Thyroid gland (tissue), 4 donors: ENCODE measurements at regions not wholly inside any gene's neighbourhood (a gene's known extent, or its start where the extent isn't known, plus 50 kb on each side); places are given as distances from the start of the nearest gene placed in this dataset.

Source experiments
- DNase-seq, 2 donors: peaks; one replicate each; pipeline ENCODE4 v3.0.0-alpha.2; 2019
- H3K27ac ChIP-seq, 3 donors: fragments of 200-600 bp; sonication (generic); 1 replicate in 2 of 3; 2 replicates in 1 of 3; pipeline ENCODE4 v1.5.1; 2016 to 2019; ENCODE audit warnings: mild to moderate bottlenecking in 1 of 3, moderate library complexity in 1 of 3
- H3K27me3 ChIP-seq: fragments of 200-600 bp; sonication (generic); one replicate; pipeline ENCODE4 v1.5.1; 2019
- H3K36me3 ChIP-seq, 2 donors: fragments of 200-600 bp; sonication (generic); one replicate each; pipeline ENCODE4 v1.5.1; 2016 to 2019
- H3K4me1 ChIP-seq, 2 donors: fragments of 200-600 bp; sonication (generic); one replicate each; pipeline ENCODE4 v1.5.1; 2017 to 2019
- H3K4me3 ChIP-seq, 3 donors: fragments of 200-600 bp; sonication (generic); replicated peaks in 1 of 3; 1 replicate in 2 of 3; 2 replicates in 1 of 3; pipeline ENCODE4 v1.5.1; 2016; ENCODE audit warnings: mild to moderate bottlenecking in 1 of 3
- H3K9me3 ChIP-seq: fragments of 200-600 bp; sonication (generic); one replicate; pipeline ENCODE4 v1.5.1; 2017
- POLR2A ChIP-seq, 2 donors: fragments of 450-650 bp; IDR thresholded peaks; one replicate each; pipeline ENCODE4 v1.6.1; 2017; ENCODE audit warnings: antibody characterized with exemption in 2 of 2, mild to moderate bottlenecking in 2 of 2, moderate library complexity in 1 of 2
- WGBS, 2 donors: methylation state at CpG; one replicate each; pipeline ENCODE4 v1.1.5; 2017; 5-methylcytosine and 5-hydroxymethylcytosine counted together
- intact Hi-C: fragments of 100-400 bp; cut with DNase I; formaldehyde crosslinking; loops from one replicate; pipeline ENCODE4 v1.15.1; 2023
- TF ChIP-seq, protein P1 (sequence below), 6 experiments: fragments of 200-600 bp in 3 of 6; fragments of 450-650 bp in 3 of 6; sonication (generic) in 3 of 6; IDR thresholded peaks; one replicate each; pipeline ENCODE4 v1.5.1; 2016 to 2019; ENCODE audit warnings: antibody characterized with exemption in 6 of 6, mild to moderate bottlenecking in 2 of 6, inconsistent platforms in 1 of 6, moderate library complexity in 1 of 6

- intact Hi-C loops: no loop called here
- Histone ChIP-seq H3K36me3 (no peaks in the 10 kb centered on the region), H3K9me3 (no peaks in the 10 kb centered on the region), H3K4me1 (no peaks in the 10 kb centered on the region), H3K4me3 (no peak overlapping the region), H3K27ac (no peak overlapping the region), H3K27me3 (no peaks in the 10 kb centered on the region)
- no peak for DNase-seq
- WGBS, 2 donors: 91 to 98% methylated on average over 4 to 5 of the region's 5 CpGs
- TF ChIP-seq POLR2A (IDR thresholded peaks at IDR 0.05): no peak
- TF ChIP-seq, protein P1, sequence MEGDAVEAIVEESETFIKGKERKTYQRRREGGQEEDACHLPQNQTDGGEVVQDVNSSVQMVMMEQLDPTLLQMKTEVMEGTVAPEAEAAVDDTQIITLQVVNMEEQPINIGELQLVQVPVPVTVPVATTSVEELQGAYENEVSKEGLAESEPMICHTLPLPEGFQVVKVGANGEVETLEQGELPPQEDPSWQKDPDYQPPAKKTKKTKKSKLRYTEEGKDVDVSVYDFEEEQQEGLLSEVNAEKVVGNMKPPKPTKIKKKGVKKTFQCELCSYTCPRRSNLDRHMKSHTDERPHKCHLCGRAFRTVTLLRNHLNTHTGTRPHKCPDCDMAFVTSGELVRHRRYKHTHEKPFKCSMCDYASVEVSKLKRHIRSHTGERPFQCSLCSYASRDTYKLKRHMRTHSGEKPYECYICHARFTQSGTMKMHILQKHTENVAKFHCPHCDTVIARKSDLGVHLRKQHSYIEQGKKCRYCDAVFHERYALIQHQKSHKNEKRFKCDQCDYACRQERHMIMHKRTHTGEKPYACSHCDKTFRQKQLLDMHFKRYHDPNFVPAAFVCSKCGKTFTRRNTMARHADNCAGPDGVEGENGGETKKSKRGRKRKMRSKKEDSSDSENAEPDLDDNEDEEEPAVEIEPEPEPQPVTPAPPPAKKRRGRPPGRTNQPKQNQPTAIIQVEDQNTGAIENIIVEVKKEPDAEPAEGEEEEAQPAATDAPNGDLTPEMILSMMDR (IDR thresholded peaks at IDR 0.05): no peak
Measured at GRCh38 chr7:10557375-10557774, 416.3 kb upstream of the PHF14 start.

DNA sequence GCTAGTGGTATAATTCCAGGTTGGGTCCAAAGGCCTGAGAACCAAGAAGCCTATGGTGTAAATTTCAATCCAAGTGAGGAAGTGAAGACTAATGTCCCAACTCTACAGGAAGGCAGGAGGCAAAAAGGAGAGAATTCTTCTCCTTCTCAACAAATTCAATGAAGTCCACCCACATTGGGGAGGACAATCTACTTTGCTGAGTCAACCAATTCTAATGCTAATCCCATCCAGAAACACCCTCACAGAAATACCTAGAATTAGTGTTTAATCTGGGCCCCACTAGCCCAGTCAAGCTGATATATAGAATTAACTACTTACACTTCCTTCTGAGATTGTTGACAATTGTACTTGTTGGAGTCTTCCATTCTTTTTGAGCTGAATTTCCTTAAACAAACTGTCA is 413.2 kb upstream of the PHF14 start:
- H3K27ac ChIP-seq: no peak overlapping the region
- no peaks in the 10 kb centered on the region for H3K27me3 ChIP-seq
- no peaks in the 10 kb centered on the region for H3K9me3 ChIP-seq
- no peaks in the 10 kb centered on the region for H3K4me1 ChIP-seq
- H3K36me3 ChIP-seq: no peaks in the 10 kb centered on the region
- DNase-seq: no peak
- TF ChIP-seq, protein P1 (IDR thresholded peaks at IDR 0.05): no peak
- no peak for TF ChIP-seq POLR2A (IDR thresholded peaks at IDR 0.05)
- no peak overlapping the region for H3K4me3 ChIP-seq
- intact Hi-C loops: no loop called here

- no peak overlapping the region for H3K27ac ChIP-seq
- no peak overlapping the region for H3K4me3 ChIP-seq
- no peaks in the 10 kb centered on the region for H3K4me1 ChIP-seq
- TF ChIP-seq POLR2A (IDR thresholded peaks at IDR 0.05): no peak
- TF ChIP-seq, protein P1 (IDR thresholded peaks at IDR 0.05): no peak
- no peaks in the 10 kb centered on the region for H3K27me3 ChIP-seq
- no peaks in the 10 kb centered on the region for H3K36me3 ChIP-seq
- intact Hi-C loops: no loop called here
- no peaks in the 10 kb centered on the region for H3K9me3 ChIP-seq
- DNase-seq: no peak
Measured at GRCh38 chr7:10568891-10569290, 404.8 kb upstream of the PHF14 start.

DNA sequence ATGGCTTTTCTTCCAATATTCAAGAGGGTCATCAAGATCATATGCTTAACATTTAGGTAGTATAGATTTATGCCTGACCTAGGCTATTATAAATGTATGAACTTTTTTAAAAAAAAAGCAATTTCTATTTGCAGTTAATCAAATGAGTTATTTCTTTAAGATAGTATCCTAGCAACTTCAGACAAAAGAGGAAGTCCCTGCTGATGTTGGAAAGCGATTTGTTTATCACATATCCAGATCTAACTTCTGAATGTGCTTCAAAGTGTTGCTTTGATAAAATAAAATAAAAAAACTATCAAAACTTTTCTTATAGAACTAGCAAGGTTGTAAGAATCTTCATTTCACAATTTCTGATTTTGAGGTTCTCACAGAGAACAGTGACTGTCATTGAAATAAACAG is 401.9 kb upstream of the PHF14 start:
- Histone ChIP-seq H3K27me3 (no peaks in the 10 kb centered on the region), H3K36me3 (no peaks in the 10 kb centered on the region), H3K27ac (no peak overlapping the region), H3K9me3 (no peaks in the 10 kb centered on the region), H3K4me1 (no peaks in the 10 kb centered on the region), H3K4me3 (no peak overlapping the region)
- TF ChIP-seq POLR2A (IDR thresholded peaks at IDR 0.05): no peak
- TF ChIP-seq, protein P1 (IDR thresholded peaks at IDR 0.05): no peak
- intact Hi-C loops: no loop called here
- 54 to 62% methylated on average over 1 of the region's 1 CpG for WGBS, 2 donors
- no peak for DNase-seq

DNA sequence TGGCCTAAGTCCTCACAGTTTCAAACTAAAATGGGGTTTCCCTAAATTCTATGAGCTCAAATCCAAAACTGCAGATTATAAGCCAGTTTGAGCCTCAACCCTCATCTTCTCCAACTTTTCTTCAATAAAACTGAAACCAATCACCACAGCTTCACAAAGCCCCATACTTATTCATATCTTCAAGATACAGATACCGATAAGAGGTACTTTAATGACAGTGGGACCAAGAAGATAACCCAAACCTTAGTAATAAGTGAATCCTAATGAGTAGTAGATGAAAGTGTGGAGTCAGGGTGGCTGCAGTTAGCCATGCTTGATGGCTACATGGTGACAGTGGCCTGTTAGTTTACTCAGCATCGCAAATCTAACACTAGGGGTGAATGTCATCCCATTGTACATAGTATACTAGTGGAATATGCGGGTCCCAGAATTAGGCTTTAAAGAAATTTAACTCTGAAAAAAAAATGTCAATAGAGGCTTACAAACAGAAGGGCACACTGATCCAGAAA is 395.8 kb upstream of the PHF14 start:
- Histone ChIP-seq H3K9me3 (no peaks in the 10 kb centered on the region), H3K27ac (no peak overlapping the region), H3K27me3 (no peaks in the 10 kb centered on the region), H3K4me3 (no peak overlapping the region), H3K36me3 (no peaks in the 10 kb centered on the region), H3K4me1 (no peaks in the 10 kb centered on the region)
- TF ChIP-seq POLR2A (IDR thresholded peaks at IDR 0.05): no peak
- TF ChIP-seq, protein P1 (IDR thresholded peaks at IDR 0.05): no peak
- no peak for DNase-seq
- 93 to 96% methylated on average over 3 of the region's 3 CpGs for WGBS, 2 donors
- intact Hi-C loops: no loop called here
